ENCODE measurements at regions not wholly inside any gene's neighbourhood (a gene's known extent, or its start where the extent isn't known, plus 50 kb on each side); places are given as distances from the start of the nearest gene placed in this dataset.
"Not testable (repeated sequence)": the region's sequence is repeated elsewhere in the genome, so short reads cannot be mapped to it uniquely, and the experiment has no call there.

- not testable (repeated sequence) for DNase-seq (ENCODE audit: low spot score)
Measured at GRCh38 chr9:105022545-105022944, 94.6 kb upstream of the ABCA1 start.

- DNase-seq (ENCODE audit: low spot score), result no peak
Measured at GRCh38 chr9:105023788-105024187, 95.8 kb upstream of the ABCA1 start.

GRCh38 chr9:105024529-105024928 lies 96.6 kb upstream of the ABCA1 start:
- DNase-seq (ENCODE audit: low spot score), result no peak

GRCh38 chr9:105026451-105026850 lies 98.5 kb upstream of the ABCA1 start:
- no peak for DNase-seq (ENCODE audit: low spot score)

DNA sequence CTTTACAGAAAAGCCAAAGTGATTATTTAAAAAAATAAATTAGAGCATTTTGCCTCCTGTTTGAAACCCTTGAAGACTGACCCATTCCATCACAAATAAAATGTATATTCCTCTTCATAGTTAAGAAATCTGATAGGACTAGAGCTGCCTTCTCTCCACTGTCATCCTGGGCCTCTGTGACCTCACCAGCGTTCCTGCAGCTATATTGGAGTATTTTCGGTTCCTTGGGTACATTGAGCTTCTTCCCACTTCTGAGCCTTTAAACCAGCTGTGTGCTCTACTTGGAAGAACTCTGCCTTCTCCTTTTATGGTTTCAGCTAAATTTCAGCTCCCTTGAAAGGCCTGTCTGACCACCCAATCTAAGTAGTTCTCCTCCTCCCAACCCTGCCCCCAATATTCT lies 99.1 kb upstream of the ABCA1 start:
- no peak for DNase-seq (ENCODE audit: low spot score)

GRCh38 chr9:105030285-105030684 lies 102.3 kb upstream of the ABCA1 start:
- no peak for DNase-seq (ENCODE audit: low spot score)

GRCh38 chr9:105037139-105037538 lies 109.2 kb upstream of the ABCA1 start:
- DNase-seq (ENCODE audit: low spot score), result no peak

GRCh38 chr9:105038051-105038450 lies 110.1 kb upstream of the ABCA1 start:
- no peak for DNase-seq (ENCODE audit: low spot score)

GRCh38 chr9:105039175-105039799 lies 111.3 kb upstream of the ABCA1 start:
- DNase-seq (ENCODE audit: low spot score), result no peak

GRCh38 chr9:105043370-105043936 lies 115.5 kb upstream of the ABCA1 start:
- no peak for DNase-seq (ENCODE audit: low spot score)

DNA sequence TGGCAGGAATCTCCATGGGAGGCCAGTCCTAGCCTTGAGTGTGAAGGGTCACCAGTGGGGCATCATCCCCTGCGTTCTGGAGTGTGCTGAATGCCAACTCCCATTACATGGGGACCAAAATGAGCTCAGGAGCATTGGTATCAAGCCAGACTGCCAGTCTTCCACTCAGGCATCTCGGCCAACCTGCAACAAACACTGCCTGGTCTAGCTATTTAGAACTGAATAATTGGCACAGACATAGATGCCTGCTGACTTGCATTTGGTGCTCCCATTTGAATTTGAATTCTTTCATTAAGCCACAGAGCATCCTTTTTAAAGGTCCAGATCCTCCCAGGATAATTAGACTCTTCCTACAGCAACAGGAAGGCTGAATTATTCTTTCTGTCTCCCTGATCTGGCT lies 116.6 kb upstream of the ABCA1 start:
- no peak for DNase-seq (ENCODE audit: low spot score)

- DNase-seq (ENCODE audit: low spot score), result no peak
Measured at GRCh38 chr9:105046907-105047741, 119.2 kb upstream of the ABCA1 start.

DNA sequence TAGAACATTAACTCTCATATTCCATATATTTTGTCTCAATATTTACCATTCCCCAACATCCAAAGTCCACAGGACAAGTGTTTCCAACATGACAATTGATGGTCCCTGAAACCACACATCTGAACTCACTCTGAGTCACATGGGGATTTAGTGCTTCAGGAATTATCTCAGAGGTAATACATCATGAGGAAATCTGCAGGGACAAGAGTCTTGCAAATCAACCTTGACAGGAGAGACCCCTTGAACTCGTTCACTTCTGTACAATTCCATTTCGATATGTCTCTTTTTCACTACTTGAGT lies 119.7 kb upstream of the ABCA1 start:
- DNase-seq (ENCODE audit: low spot score), result no peak

DNA sequence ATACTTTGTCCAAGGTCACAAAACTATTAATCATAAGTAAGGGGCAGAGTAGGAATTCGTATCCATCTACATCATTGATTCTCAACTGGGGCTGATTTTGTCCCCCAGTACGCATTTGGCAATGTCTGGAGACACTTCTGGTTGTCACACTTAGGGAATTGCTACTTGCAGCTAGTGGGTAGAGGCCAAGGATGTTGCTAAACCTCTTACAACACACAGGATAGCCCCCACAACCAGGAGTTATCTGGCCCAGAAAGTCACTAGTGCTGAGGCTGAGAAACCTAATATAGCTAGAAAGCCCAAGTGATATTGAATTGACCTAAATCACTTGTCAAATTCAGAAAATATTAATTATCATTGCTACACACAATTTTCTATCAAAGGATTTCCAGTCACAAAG lies 120.4 kb upstream of the ABCA1 start:
- DNase-seq (ENCODE audit: low spot score), result no peak

DNA sequence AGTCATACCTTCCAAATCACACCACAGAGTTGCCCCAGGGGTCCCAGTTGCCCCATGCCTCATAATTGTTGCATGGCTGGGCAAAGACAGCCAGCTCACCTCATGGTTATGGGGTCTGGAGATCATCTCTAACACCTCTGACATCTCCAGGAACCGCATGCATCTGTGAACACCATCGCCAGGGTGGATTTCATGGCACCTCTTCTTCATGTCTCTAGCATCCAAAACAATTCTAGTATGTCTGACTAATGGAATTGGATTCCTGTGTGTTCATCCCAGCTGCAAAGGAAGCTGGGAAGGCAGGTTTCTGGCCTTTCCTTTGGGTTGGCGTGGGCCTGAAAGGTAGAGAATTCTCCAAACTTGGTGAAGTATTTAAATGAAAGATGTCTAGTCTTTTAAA lies 122.3 kb upstream of the ABCA1 start:
- DNase-seq (ENCODE audit: low spot score), result no peak

DNA sequence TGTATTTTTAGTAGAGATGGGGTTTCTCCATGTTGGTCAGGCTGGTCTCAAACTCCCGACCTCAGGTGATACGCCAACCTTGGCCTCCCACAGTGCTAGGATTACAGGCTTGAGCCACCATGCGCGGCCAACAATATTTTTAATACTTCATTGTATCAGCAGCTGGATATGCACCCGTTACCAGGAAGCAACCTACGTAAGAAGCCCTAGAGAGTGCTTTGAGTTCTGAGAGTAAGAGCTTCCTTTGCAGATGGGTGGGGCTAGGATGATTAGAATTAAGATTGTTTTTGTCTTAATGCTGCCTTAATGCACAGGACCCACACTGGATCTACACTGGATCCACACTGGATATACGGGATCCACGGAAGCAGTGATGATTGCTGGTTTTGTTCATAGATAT lies 123.9 kb upstream of the ABCA1 start:
- no peak for DNase-seq (ENCODE audit: low spot score)

DNA sequence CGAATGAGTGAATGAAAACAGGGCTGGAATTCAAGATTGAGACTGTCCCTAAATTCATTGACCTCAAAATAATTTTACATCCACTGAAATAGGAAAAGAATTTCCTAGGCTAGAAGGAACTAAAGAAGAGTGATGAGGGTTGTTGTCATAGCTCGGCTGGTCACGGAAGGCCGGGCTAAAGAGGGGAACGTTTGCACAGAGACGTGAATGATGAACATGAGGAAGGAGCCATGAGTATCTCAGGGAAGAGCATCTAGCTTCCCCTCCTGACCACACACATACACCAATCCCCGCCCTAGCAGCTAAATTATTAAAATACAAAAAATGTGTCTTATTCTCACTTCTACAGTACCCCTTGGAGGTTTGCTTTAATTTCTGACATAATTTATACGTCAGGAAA lies 124.4 kb upstream of the ABCA1 start:
- DNase-seq (ENCODE audit: low spot score), result no peak

DNA sequence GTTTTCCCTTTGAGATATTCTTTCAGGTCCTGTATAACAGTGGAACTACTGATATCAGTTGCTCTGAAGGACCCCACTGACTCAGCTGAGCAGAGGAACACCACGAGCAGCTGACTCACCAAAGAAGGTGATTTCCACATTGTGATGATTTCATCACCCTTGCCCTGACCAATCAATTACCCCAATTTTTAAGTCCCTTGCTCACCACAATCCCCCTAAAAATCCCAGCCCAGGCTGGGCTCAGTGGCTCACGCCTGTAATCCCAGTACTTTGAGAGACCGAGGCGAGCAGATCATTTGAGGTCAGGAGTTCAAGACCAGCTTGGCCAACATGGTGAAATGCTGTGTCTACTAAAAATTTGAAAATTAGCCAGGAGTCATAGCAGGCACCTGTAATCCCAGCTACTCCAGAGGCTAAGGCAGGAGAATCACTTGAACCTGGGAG lies 125.3 kb upstream of the ABCA1 start:
- DNase-seq (ENCODE audit: low spot score), result no peak

GRCh38 chr9:105054491-105054890 lies 126.5 kb upstream of the ABCA1 start:
- peak; percentile 40 for DNase-seq (ENCODE audit: low spot score)

DNA sequence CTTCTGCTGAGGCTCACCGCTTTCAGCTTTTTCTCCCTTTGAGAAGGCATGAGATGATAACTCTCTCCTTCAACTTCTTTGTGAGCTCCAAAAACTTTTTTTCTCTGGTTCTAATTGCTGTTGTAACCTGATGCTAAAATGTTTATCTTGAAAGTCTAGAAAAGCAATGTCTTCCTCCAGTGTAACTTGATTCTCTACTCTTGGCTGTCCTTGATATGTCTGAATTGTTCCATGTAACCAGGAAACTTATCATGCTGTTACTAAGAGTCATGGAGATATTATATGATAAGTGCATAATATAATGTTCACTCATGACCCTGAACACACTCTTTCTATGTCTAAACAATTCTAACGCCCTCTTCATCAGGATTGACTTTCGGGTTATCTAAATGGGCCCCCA lies 128.0 kb upstream of the ABCA1 start:
- DNase-seq (ENCODE audit: low spot score), result no peak

- DNase-seq (ENCODE audit: low spot score), result no peak
Measured at GRCh38 chr9:105057551-105057950, 129.6 kb upstream of the ABCA1 start.

GRCh38 chr9:105059252-105059651 lies 131.3 kb upstream of the ABCA1 start:
- no peak for DNase-seq (ENCODE audit: low spot score)

DNA sequence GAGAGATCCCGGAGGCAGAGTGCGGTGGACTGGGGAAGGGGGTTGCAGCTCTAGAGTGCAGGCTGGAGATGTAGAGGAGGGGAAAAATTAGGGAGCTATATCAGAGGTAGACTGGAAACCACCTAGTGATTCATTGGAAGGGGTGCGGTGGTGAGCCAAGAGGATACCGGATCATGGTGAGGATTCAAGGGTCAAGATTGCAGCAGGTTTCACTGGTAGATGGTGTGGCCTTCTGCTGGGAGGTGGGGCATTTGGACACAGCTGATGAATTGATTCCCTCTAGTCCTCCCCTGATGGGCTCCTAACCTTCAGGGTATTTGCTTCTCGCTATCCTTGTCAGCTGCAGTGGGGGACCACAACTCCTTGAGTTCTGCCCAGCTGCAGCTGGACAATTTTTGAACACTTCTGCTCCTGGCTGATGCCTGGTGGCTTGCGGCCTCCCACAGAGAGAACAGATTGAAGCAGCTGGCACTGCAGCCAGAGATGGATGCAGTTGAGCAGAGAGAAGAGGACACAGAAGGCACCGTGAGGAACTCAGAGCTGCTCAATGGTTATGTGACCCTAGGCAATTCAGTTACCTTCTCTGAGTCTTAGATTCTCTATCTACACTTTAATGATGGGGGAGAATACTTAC lies 134.4 kb upstream of the ABCA1 start:
- no peak for DNase-seq (ENCODE audit: low spot score)

Measured in LoVo (cell line).